NT2/D1 (cell line): ENCODE measurements at regions not wholly inside any gene's neighbourhood (a gene's known extent, or its start where the extent isn't known, plus 50 kb on each side); places are given as distances from the start of the nearest gene placed in this dataset.
"Not testable (repeated sequence)": the region's sequence is repeated elsewhere in the genome, so short reads cannot be mapped to it uniquely, and the experiment has no call there.

ENCODE experiments used
- DNase-seq: peaks from one replicate; pipeline ENCODE4 v3.0.0-alpha.2; 2011; ENCODE audit warnings: low read depth, low spot score
- H3K27me3 ChIP-seq: 2 replicates; pipeline ENCODE4 v1.6.0; 2011; ENCODE audit warnings: mild to moderate bottlenecking; ENCODE audit not compliant: insufficient read length, insufficient read depth
- H3K36me3 ChIP-seq: 2 replicates; pipeline ENCODE4 v1.6.1; 2011; ENCODE audit warnings: mild to moderate bottlenecking, low read length, mixed read lengths; ENCODE audit not compliant: insufficient read depth, insufficient read length
- H3K4me1 ChIP-seq: 2 replicates; pipeline ENCODE4 v1.5.1; 2011; ENCODE audit not compliant: insufficient read depth, insufficient read length
- H3K4me3 ChIP-seq: 2 replicates; pipeline ENCODE4 v1.5.1; 2011; ENCODE audit warnings: low read depth; ENCODE audit not compliant: insufficient read length
- H3K9ac ChIP-seq: 2 replicates; pipeline ENCODE4 v1.6.0; 2011; ENCODE audit warnings: low read depth; ENCODE audit not compliant: insufficient read length
- H3K9me3 ChIP-seq: 2 replicates; pipeline ENCODE4 v1.5.1; 2011; ENCODE audit warnings: mild to moderate bottlenecking, low read length; ENCODE audit not compliant: insufficient read depth
- SUZ12 ChIP-seq: IDR thresholded peaks from 2 replicates; pipeline ENCODE4 v1.6.1; 2011; ENCODE audit not compliant: insufficient read length, insufficient read depth; ENCODE audit errors: extremely low read depth
- YY1 ChIP-seq: IDR thresholded peaks from 2 replicates; pipeline ENCODE4 v1.6.1; 2011; ENCODE audit not compliant: insufficient read length, insufficient read depth
- ZNF274 ChIP-seq: IDR thresholded peaks from 2 replicates; pipeline ENCODE4 v1.6.1; 2011; ENCODE audit warnings: mild to moderate bottlenecking, low read depth, low read length

- no peak for TF ChIP-seq ZNF274
- TF ChIP-seq YY1, result no peak
- no peak for TF ChIP-seq SUZ12
These were observed 105.6 kb upstream of the MAMLD1 start for GRCh38 chrX:150257353-150258175.

DNA sequence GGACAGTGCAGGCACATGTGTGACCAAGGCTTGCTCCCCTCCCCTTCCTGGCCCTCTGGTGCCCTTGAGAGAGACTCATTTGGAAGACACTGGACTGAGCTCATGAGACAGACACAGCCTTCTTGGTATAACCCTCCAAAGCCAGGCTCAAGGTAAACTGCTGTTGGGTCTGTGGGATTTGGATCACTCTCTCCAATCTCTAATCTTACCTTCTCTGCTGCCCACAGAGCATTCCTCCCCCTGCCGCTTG lies 105.0 kb upstream of the MAMLD1 start:
- TF ChIP-seq SUZ12 (no peak), ZNF274 (no peak), YY1 (no peak)
- DNase-seq, result no peak
- Histone ChIP-seq H3K4me1 (no peaks in the 10 kb centered on the region), H3K27me3 (no peaks in the 10 kb centered on the region), H3K4me3 (no peak overlapping the region), H3K36me3 (no peaks in the 10 kb centered on the region), H3K9ac (no peak overlapping the region), H3K9me3 (no peaks in the 10 kb centered on the region)

More at GRCh38 chrX:150257353-150258175, 105.6 kb upstream of the MAMLD1 start:
- DNase-seq, result no peak
- Histone ChIP-seq H3K27me3 (no peaks in the 10 kb centered on the region), H3K4me3 (no peak overlapping the region), H3K4me1 (no peaks in the 10 kb centered on the region), H3K36me3 (no peaks in the 10 kb centered on the region), H3K9me3 (no peaks in the 10 kb centered on the region), H3K9ac (no peak overlapping the region)

DNA sequence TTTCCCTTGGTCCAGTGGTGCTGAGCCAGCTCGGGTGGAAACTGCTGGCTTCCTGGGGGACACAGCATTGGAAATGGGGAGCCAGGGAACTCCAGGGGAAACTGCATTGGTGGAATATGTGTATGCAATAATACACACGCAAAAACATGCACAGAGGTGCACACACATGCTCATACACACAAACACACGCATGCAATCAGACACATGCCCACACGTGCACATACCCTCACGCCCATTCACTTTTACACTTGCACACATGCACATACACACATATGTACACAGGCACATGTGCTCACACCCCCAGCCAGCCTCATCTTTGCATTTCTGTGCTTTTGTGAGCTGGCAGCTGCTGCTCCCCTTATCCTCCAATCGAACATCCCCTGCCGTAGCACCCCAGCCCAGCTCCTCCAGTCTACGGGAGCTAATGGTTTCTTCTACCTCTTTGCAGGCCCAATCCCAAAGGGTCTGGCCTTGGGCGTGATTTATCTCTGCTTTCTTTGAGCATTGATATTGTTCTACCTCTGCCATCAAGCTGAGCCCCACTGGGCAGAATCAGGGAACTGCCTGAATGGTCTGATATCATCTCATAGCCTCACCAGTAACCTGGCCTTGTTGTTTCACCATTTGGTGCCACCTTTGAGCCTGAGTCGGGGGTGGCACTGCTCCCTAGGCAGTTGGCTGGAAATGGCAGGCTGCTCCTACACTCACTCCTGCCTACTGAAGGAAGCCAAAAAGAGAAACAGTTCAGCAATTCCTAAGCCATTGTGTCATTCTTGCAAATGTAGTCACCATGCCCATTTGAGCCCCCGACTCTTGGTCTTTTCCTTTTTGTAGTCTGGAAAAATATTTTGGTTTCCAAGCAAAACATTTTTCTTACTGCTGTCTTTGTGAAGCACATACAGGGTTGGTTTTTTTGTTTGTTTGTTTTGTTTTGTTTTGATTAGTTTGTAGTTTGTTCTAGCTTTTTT lies 104.4 kb upstream of the MAMLD1 start:
- Histone ChIP-seq H3K27me3 (no peaks in the 10 kb centered on the region), H3K9ac (no peak overlapping the region), H3K36me3 (no peaks in the 10 kb centered on the region), H3K4me1 (no peaks in the 10 kb centered on the region), H3K9me3 (no peaks in the 10 kb centered on the region), H3K4me3 (no peak overlapping the region)
- DNase-seq, result no peak
- TF ChIP-seq YY1, result no peak
- TF ChIP-seq ZNF274, result no peak
- no peak for TF ChIP-seq SUZ12

DNA sequence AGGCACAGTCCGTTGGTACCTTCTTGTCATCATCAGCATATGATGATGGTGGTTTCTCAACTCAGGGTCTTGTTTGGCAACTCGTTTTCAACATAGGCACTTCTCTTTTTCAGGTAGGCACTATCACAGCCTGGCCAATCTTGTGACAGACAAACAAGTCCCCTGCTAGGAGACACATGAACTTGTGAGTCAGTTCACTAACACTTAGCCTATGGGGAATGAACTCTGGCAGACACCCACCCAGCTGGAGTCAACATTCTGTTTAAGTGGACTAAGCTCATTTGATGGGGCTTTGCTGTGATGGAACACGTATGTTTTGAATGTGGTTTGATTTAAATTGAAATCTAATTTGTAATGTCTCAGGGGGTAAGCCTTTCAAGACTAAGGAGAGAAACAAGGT lies 100.7 kb upstream of the MAMLD1 start:
- no peak overlapping the region for H3K4me3 ChIP-seq
- no peaks in the 10 kb centered on the region for H3K4me1 ChIP-seq
- no peak for DNase-seq
- H3K27me3 ChIP-seq, result no peaks in the 10 kb centered on the region
- H3K9ac ChIP-seq, result no peak overlapping the region
- no peaks in the 10 kb centered on the region for H3K9me3 ChIP-seq
- no peak for TF ChIP-seq SUZ12
- no peak for TF ChIP-seq ZNF274
- no peak for TF ChIP-seq YY1
- H3K36me3 ChIP-seq, result no peaks in the 10 kb centered on the region

DNA sequence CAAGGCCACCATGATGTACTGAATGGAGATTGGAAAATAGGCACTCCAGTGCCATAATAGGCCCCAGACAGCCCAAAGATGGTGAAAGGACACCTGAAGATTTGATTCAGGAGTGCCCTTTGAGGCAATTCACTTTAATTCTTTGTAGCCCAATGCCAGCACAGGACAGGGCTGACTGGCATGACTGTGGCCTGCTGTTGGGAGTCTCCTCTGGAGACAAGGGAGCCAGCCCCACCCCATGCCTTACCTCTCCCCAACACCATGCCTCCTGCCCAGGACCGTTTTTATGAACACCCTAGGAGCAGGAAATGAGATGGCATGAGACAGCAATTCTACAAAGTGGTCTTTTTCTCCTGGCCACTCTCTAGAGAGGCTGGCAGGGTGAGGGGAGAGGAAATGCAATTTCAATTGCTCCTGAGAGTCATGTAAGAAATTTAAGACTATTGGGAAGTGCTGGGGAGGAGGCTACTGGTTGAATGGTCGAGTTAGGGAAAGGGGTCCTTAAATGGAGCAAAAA lies 94.2 kb upstream of the MAMLD1 start:
- no peak for DNase-seq
- H3K4me3 ChIP-seq, result no peak overlapping the region
- TF ChIP-seq ZNF274, result no peak
- TF ChIP-seq SUZ12, result no peak
- TF ChIP-seq YY1, result no peak
- no peaks in the 10 kb centered on the region for H3K36me3 ChIP-seq
- no peaks in the 10 kb centered on the region for H3K9me3 ChIP-seq
- H3K27me3 ChIP-seq, result no peaks in the 10 kb centered on the region
- H3K4me1 ChIP-seq, result no peaks in the 10 kb centered on the region
- H3K9ac ChIP-seq, result no peak overlapping the region

DNA sequence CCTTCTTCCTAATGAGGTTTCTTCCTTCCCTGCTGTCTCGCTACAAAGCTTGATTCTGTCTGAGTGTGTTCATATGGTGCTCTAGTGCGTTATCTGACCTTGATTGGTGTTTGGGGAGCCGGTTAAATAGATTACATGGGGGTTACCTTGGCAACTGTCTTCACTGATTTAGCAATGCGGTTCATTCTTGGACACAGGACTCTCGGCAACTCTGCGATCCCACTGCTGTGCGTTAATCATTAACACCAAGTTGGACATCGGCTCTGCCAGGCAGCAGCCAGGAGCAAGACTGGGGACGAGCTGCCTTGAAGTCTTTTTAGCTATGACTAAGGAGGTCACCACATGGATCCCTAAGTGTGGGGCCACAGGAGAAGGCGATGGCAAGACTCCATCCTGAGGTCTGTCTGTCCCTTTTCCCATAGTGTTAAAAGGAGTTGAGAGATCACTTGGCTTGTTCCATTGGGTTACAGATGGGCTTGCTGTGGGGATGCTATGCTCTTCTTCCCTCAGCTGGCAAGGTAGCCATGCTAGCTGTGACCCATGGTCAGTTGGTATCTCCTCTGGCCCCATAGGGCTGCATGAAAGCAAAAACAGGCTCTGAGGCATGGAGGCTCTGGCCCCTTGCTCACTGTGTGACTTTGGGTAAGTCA lies 93.4 kb upstream of the MAMLD1 start:
- DNase-seq, result no peak
- Histone ChIP-seq H3K36me3 (no peaks in the 10 kb centered on the region), H3K27me3 (no peaks in the 10 kb centered on the region), H3K4me3 (no peak overlapping the region), H3K4me1 (no peaks in the 10 kb centered on the region), H3K9me3 (no peaks in the 10 kb centered on the region), H3K9ac (no peak overlapping the region)
- TF ChIP-seq YY1 (no peak), SUZ12 (no peak), ZNF274 (no peak)

DNA sequence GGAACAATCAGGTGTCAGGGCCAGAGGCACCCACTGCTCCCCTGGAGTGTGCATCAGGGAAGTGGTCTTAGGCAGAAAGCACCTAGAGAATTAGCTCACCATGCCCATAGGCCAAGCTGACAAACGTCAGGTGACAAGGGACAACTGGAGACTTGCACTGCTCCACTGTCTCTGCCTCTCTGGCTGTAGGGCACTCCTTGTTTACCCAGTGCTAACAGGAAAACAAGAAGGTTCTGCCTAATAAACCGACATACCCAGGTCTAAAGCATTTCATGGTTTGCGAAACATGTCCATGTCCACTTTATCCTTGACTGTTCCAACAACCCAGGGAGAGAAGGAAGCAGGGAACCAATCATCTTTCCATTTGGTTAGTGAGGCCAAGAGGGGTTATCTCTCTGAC lies 92.5 kb upstream of the MAMLD1 start:
- H3K4me1 ChIP-seq, result no peaks in the 10 kb centered on the region
- H3K36me3 ChIP-seq, result no peaks in the 10 kb centered on the region
- no peaks in the 10 kb centered on the region for H3K27me3 ChIP-seq
- no peak for DNase-seq
- H3K9me3 ChIP-seq, result no peaks in the 10 kb centered on the region
- no peak for TF ChIP-seq SUZ12
- no peak for TF ChIP-seq ZNF274
- no peak for TF ChIP-seq YY1
- no peak overlapping the region for H3K9ac ChIP-seq
- H3K4me3 ChIP-seq, result no peak overlapping the region

DNA sequence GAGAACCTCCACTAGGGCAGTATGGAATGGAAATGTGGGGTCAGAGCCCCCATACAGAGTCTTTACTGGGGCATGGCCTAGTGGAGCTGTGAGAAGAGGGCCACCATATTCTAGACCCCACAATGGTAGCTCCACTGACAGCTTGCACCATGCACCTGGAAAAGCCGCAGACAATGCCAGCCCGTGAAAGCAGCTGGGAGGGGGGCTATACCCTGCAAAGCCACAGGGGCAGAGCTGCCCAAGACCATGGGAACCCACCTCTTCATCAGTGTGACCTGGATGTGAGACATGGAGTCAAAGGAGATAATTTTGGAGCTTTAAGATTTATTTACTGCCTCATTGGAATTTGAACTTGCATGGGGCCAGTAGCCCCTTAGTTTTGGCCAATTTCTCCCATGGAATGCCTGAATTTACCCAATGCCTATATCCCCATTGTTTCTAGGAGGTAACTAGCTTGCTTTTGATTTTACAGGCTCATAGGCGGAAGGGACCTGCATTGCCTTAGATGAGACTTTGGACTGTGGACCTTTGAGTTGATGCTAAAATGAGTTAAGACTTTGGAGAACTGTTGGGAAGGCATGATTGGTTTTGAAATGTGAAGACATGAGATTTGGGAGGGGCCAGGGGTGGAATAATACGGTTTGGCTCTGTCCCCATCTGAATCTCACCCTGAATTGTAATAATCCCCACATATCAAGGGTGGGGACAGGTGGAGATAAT lies 89.4 kb upstream of the MAMLD1 start:
- H3K9me3 ChIP-seq, H3K27me3 ChIP-seq, DNase-seq: not testable (repeated sequence)

More for the DNA sequence above, 89.4 kb upstream of the MAMLD1 start:
- not testable (repeated sequence) for H3K36me3 ChIP-seq, H3K4me1 ChIP-seq, H3K9ac ChIP-seq, H3K4me3 ChIP-seq
